Esophagus squamous epithelium (tissue), 5 donors: ENCODE measurements at regions not wholly inside any gene's neighbourhood (a gene's known extent, or its start where the extent isn't known, plus 50 kb on each side); places are given as distances from the start of the nearest gene placed in this dataset.

Source experiments
- DNase-seq: peaks from one replicate; lab custom pipeline; 2025; lab: John Stamatoyannopoulos, UW
- H3K27ac ChIP-seq, 4 donors: fragments of 200-600 bp; sonication (generic); one replicate each; pipeline ENCODE4 v1.5.1; 2016 to 2019; ENCODE audit warnings: mild to moderate bottlenecking in 1 of 4
- H3K27me3 ChIP-seq, 4 donors: fragments of 200-600 bp; sonication (generic); 1 replicate in 3 of 4; 2 replicates in 1 of 4; pipeline versions ENCODE4 v1.5.1 to v1.6.0; 2017 to 2021; ENCODE audit warnings: antibody characterized with exemption in 1 of 4
- H3K36me3 ChIP-seq, 3 donors: fragments of 200-600 bp; sonication (generic); one replicate each; pipeline ENCODE4 v1.5.1; 2016 to 2019
- H3K4me1 ChIP-seq, 3 donors: fragments of 200-600 bp; sonication (generic); one replicate each; pipeline ENCODE4 v1.5.1; 2017 to 2019
- H3K4me3 ChIP-seq, 4 donors: fragments of 200-600 bp; sonication (generic); 1 replicate in 3 of 4; 2 replicates in 1 of 4; pipeline ENCODE4 v1.5.1; 2016 to 2019; ENCODE audit warnings: mild to moderate bottlenecking in 2 of 4, moderate library complexity in 1 of 4
- H3K9me3 ChIP-seq, 3 donors: fragments of 200-600 bp; sonication (generic); one replicate each; pipeline ENCODE4 v1.5.1; 2016 to 2019
- POLR2A ChIP-seq, 4 donors: fragments of 450-650 bp; IDR thresholded peaks; one replicate each; pipeline ENCODE4 v1.6.1; 2017; ENCODE audit warnings: antibody characterized with exemption in 4 of 4, mild to moderate bottlenecking in 4 of 4, moderate library complexity in 3 of 4
- WGBS, 2 donors: methylation state at CpG; one replicate each; pipeline ENCODE4 v1.1.5; 2018; 5-methylcytosine and 5-hydroxymethylcytosine counted together
- intact Hi-C: fragments of 100-400 bp; cut with DNase I; formaldehyde crosslinking; loops from one replicate; pipeline ENCODE4 v1.15.0; 2022
- TF ChIP-seq, protein P1 (sequence below), 6 experiments: fragments of 450-650 bp in 4 of 6; fragments of 200-600 bp in 2 of 6; sonication (generic) in 2 of 6; IDR thresholded peaks; one replicate each; pipeline ENCODE4 v1.5.1; 2016 to 2019; ENCODE audit warnings: antibody characterized with exemption in 6 of 6, mild to moderate bottlenecking in 4 of 6, moderate library complexity in 4 of 6
- donor health status: DM: yes; HTN: yes; CAD: no.

DNA sequence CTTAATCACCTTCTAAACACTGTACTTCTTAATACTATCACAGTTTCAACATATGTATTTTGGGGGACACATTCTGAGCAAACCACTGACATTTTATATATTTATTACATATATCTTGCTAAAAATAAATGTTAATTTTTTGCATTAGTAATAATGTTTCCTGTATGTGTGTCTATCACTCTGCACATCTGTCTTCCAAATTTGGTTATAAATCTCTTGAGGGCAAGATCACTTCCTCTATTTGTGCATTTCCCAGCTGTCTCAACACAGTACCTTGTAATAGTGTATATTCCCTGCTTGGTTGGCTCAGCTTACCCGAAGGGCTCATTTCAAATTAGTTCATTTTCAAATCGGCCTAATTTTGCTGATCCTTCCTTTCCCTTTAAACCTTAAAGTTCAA, 617.1 kb upstream of the GYPC start:
- intact Hi-C loops = no loop called here
- Histone ChIP-seq H3K4me1 (no peaks in the 10 kb centered on the region), H3K27ac (no peak overlapping the region), H3K36me3 (no peaks in the 10 kb centered on the region), H3K4me3 (no peak overlapping the region), H3K27me3 (no peaks in the 10 kb centered on the region), H3K9me3 (peaks cover 0 to 4% (median 0%) of the 10 kb centered on the region in 3 donors)
- DNase-seq = no peak
- 23 to 45% methylated on average over 2 of the region's 2 CpGs for WGBS, 2 donors
- no peak for TF ChIP-seq POLR2A (IDR thresholded peaks at IDR 0.05)
- TF ChIP-seq, protein P1, sequence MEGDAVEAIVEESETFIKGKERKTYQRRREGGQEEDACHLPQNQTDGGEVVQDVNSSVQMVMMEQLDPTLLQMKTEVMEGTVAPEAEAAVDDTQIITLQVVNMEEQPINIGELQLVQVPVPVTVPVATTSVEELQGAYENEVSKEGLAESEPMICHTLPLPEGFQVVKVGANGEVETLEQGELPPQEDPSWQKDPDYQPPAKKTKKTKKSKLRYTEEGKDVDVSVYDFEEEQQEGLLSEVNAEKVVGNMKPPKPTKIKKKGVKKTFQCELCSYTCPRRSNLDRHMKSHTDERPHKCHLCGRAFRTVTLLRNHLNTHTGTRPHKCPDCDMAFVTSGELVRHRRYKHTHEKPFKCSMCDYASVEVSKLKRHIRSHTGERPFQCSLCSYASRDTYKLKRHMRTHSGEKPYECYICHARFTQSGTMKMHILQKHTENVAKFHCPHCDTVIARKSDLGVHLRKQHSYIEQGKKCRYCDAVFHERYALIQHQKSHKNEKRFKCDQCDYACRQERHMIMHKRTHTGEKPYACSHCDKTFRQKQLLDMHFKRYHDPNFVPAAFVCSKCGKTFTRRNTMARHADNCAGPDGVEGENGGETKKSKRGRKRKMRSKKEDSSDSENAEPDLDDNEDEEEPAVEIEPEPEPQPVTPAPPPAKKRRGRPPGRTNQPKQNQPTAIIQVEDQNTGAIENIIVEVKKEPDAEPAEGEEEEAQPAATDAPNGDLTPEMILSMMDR (IDR thresholded peaks at IDR 0.05) = no peak

DNA sequence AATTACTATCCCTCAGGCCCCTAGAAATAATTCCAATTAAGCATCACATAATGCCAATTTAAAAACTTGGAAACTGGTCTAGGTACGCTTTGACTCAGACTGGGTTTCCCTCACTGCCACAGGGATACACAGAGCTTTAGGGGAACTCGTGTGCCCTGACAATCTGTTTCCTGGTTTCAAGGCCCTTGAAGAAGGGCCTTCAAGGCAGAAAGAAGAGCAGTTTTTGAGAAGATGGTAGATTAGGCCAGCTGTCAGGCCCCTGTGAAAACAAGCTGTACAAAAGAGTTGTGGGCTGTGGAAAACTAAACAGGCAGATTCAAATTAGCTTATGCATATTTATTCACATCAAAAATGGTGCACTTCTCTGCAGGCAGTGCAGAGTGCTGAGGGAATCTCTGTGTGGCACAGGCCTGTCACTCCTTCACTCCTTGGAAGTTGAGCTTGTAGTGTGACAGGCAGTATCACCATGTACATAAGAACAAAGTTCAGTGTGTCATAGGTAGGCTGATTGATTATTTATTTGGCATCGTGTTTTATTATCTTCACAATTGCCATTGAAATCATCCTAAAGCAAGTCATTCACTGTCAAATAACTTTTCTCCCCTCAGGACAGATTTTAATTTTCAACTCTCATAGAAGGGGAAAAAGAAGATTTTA, 614.4 kb upstream of the GYPC start:
- Histone ChIP-seq H3K27ac (no peak overlapping the region), H3K27me3 (no peaks in the 10 kb centered on the region), H3K4me1 (no peaks in the 10 kb centered on the region), H3K36me3 (no peaks in the 10 kb centered on the region), H3K4me3 (no peak overlapping the region), H3K9me3 (no peaks in the 10 kb centered on the region)
- intact Hi-C loops = no loop called here
- TF ChIP-seq, protein P1 (IDR thresholded peaks at IDR 0.05) = no peak
- no peak for TF ChIP-seq POLR2A (IDR thresholded peaks at IDR 0.05)
- 51 to 58% methylated on average over 3 of the region's 3 CpGs for WGBS, 2 donors
- no peak for DNase-seq

DNA sequence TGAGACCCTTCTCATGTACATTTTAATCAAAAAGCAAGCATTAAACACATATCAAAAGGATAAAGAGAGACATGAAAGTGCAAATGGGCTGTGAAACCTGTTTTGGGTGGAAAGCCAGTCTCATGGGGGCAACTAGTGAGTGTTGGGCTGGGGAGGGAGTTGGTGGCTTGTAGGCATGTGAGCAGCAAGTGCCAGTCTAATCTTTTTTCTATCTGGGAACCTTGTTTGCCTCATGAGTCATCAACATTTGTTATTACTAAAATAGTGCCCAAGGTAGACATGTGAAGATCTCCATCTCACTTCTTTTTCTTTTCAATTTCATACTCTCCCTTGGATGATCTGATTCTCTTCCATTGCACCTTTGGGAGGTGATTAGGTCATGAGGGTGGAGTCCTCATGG, 613.9 kb upstream of the GYPC start:
- Histone ChIP-seq H3K36me3 (no peaks in the 10 kb centered on the region), H3K9me3 (no peaks in the 10 kb centered on the region), H3K27ac (no peak overlapping the region), H3K27me3 (no peaks in the 10 kb centered on the region), H3K4me3 (no peak overlapping the region), H3K4me1 (no peaks in the 10 kb centered on the region)
- TF ChIP-seq POLR2A (IDR thresholded peaks at IDR 0.05) = no peak
- TF ChIP-seq, protein P1 (IDR thresholded peaks at IDR 0.05) = no peak
- no peak for DNase-seq
- intact Hi-C loops = no loop called here

DNA sequence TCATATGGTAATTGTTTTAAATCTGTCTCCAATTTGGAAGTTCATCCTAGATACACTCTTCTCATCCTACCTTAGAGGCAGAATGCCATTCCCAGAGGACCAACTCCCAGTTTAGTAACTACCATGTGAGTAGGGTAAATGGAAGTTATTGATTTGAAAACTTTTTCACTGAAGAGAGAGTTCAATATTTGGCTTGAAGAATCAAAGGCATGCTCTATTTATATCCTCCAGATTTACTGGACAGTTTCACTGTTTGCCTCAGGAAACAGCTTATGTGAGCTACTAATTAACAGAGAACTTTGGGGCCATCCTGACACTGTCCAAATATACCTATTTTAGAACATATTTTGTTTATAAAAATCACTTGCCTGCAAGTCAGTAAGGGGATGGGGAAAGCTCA, 607.2 kb upstream of the GYPC start:
- Histone ChIP-seq H3K27ac (no peak overlapping the region), H3K27me3 (no peaks in the 10 kb centered on the region), H3K4me1 (no peaks in the 10 kb centered on the region), H3K9me3 (peaks cover 0 to 13% (median 0%) of the 10 kb centered on the region in 3 donors), H3K4me3 (no peak overlapping the region), H3K36me3 (no peaks in the 10 kb centered on the region)
- TF ChIP-seq POLR2A (IDR thresholded peaks at IDR 0.05) = no peak
- TF ChIP-seq, protein P1 (IDR thresholded peaks at IDR 0.05) = no peak
- intact Hi-C loops = no loop called here
- no peak for DNase-seq

DNA sequence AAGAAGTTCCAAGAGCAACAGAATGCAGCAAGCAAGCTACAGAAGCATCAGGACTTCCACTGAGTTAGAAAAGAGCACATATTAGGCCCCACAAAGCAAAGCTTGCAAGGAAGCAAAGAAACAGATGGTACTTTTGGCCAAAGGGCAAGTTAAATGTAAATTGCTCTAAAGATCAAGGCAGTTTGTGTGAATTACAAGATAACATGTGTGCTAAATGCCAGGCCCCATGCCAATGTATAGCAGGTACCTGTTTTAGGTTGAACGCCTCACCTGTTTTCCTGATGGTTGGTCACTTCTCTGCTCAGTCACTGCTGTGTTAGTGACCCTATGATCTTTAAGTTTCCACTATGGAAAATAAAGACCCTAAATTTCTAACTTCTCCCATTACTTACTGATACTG, 606.5 kb upstream of the GYPC start:
- no peak overlapping the region for H3K27ac ChIP-seq
- no peaks in the 10 kb centered on the region for H3K36me3 ChIP-seq
- H3K4me3 ChIP-seq = no peak overlapping the region
- H3K27me3 ChIP-seq = no peaks in the 10 kb centered on the region
- H3K4me1 ChIP-seq = no peaks in the 10 kb centered on the region
- H3K9me3 ChIP-seq = peaks cover 0 to 13% (median 0%) of the 10 kb centered on the region in 3 donors
- intact Hi-C loops = no loop called here
- 79 to 86% methylated on average over 1 of the region's 1 CpG for WGBS, 2 donors
- DNase-seq = no peak
- TF ChIP-seq POLR2A (IDR thresholded peaks at IDR 0.05) = no peak
- TF ChIP-seq, protein P1 (IDR thresholded peaks at IDR 0.05) = no peak
